A204.1 (cell line): ENCODE measurements at regions not wholly inside any gene's neighbourhood (a gene's known extent, or its start where the extent isn't known, plus 50 kb on each side); places are given as distances from the start of the nearest gene placed in this dataset.

Experiments
- FAIRE-seq: peaks from 2 replicates; lab custom pipeline; 2012; peaks lifted over from hg19 to GRCh38; lab: Jason Lieb, UNC

- FAIRE-seq, result no peak
Observed at GRCh38 chr7:116420003-116420402, 79.5 kb upstream of the CAV2 start.

GRCh38 chr7:116421298-116421697 lies 78.2 kb upstream of the CAV2 start:
- no peak for FAIRE-seq

GRCh38 chr7:116422683-116423082 lies 76.9 kb upstream of the CAV2 start:
- no peak for FAIRE-seq

GRCh38 chr7:116423499-116423898 lies 76.0 kb upstream of the CAV2 start:
- no peak for FAIRE-seq

GRCh38 chr7:116425647-116426209 lies 73.8 kb upstream of the CAV2 start:
- FAIRE-seq, result no peak

- FAIRE-seq, result no peak
Observed at GRCh38 chr7:116426428-116427156, 72.9 kb upstream of the CAV2 start.

- FAIRE-seq, result no peak
Observed at GRCh38 chr7:116429986-116430619, 69.4 kb upstream of the CAV2 start.

GRCh38 chr7:116431787-116432526 lies 67.6 kb upstream of the CAV2 start:
- no peak for FAIRE-seq

GRCh38 chr7:116432527-116432916 lies 67.0 kb upstream of the CAV2 start:
- FAIRE-seq, result no peak

- no peak for FAIRE-seq
Observed at GRCh38 chr7:116433246-116433645, 66.3 kb upstream of the CAV2 start.

GRCh38 chr7:116434820-116435341 lies 64.7 kb upstream of the CAV2 start:
- FAIRE-seq, result no peak

- FAIRE-seq, result no peak
Observed at GRCh38 chr7:116436305-116436826, 63.2 kb upstream of the CAV2 start.

- FAIRE-seq, result no peak
Observed at GRCh38 chr7:116438267-116438666, 61.3 kb upstream of the CAV2 start.

- FAIRE-seq, result no peak
Observed at GRCh38 chr7:116439005-116439404, 60.5 kb upstream of the CAV2 start.

- no peak for FAIRE-seq
Observed at GRCh38 chr7:116439841-116440549, 59.5 kb upstream of the CAV2 start.

GRCh38 chr7:116441534-116441933 lies 58.0 kb upstream of the CAV2 start:
- FAIRE-seq, result no peak

- no peak for FAIRE-seq
Observed at GRCh38 chr7:116443101-116443523, 56.4 kb upstream of the CAV2 start.

GRCh38 chr7:116443646-116444045 lies 55.9 kb upstream of the CAV2 start:
- FAIRE-seq, result no peak

GRCh38 chr7:116445447-116446211 lies 53.9 kb upstream of the CAV2 start:
- peak; percentile 39 for FAIRE-seq

GRCh38 chr7:116446212-116446855 lies 53.2 kb upstream of the CAV2 start:
- no peak for FAIRE-seq

- peak; percentile 11 for FAIRE-seq
Observed at GRCh38 chr7:116447436-116447835, 52.1 kb upstream of the CAV2 start.
